NAMALWA (cell line): ENCODE measurements at regions not wholly inside any gene's neighbourhood (a gene's known extent, or its start where the extent isn't known, plus 50 kb on each side); places are given as distances from the start of the nearest gene placed in this dataset.

Experiments used
- DNase-seq: peaks from one replicate; pipeline ENCODE4 v3.0.0-alpha.2; 2015; ENCODE audit warnings: low spot score

DNA sequence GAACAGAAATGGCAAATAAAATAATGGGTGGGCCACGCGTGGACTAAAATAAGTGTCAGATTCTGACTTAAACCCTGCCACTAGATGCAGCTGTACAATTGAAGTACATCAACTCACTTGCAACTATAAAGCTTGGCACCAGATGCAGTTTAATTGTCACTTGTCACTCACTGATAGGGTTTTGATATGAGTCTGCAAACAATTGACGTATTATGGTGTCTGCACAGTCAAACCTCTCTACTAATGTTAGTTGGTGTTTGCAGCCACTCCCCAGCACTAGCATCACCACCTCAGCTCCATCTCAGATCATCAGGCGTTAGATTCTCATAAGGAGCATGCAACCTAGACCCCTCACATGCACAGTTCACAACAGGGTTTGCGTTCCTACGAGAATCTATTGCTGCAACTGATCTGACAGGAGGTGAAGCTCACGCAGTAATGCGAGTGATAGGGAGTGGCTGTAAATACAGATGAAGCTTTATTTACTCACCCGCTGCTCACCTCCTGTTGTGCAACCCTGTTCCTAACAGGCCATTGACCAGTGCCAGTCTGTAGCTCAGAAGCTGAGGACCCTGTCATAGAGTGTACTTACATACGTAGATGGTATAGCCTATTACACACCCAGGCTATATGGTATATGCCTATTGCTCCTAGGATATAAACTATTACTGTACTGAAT, 72.1 kb upstream of the SEMA6A start:
- no peak for DNase-seq

DNA sequence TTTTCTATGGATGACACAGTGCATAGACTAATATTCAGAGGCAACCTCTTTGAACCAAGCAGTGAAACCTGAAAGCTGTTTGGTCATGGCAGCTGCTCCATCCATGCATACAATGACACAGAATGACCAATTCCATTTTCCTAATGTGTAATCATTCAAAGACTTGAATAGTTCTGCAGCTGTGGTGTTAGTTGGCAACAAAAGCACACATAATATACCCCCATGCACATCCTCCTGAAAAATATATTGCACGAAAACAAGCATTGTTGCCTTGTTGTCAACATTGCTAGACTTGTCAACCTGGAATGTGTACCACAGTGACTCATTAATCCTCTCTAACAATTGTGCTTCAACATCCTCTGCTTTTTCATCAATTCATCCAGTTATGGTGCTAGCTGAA, 71.0 kb upstream of the SEMA6A start:
- no peak for DNase-seq

DNA sequence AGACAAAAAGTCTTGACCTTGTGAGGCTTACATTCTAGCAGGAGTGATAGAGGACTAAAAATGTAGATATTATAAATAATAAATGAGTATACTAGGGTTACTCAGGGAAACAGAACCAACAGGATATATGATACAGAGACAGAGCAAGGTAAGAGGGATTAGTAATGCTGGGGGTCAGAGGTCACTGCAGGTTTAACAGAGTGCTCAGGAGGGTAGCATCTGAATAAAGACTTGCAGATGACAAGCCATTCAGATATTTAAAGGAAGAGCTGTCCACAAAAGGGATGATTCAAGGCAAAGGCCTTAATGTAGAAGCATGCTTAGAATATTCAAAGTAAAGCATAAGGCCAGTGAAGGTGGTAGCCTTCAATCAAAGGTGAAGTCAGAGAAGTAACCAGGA, 65.6 kb upstream of the SEMA6A start:
- no peak for DNase-seq

DNA sequence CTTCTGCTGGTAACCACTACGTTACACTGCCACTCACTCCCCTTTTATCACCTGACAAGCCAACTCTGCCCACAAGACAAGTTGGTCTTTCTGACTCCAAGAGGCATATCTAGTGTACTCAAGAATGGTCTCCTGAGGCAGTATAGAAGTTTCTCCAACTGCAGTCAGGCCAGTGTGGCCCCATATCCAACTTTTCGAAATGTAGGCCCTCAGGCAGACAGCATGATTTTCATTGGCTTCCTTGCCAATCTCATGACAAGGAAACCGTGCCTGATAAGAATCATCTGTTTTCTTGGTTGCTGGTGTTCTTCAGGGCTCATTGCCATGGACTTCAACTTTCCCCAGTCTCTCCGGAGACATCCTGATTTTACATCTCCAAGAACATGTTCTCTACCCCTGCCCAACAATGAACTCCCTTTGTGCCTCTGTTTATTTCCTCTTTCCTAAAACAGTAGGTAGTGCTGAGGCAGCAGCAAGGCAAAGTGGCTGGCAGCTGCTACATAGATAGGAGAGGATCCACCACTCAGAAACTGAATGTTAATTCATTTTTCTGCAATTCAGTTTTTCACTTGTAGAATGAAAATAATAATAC, 62.6 kb upstream of the SEMA6A start:
- DNase-seq, result no peak

DNA sequence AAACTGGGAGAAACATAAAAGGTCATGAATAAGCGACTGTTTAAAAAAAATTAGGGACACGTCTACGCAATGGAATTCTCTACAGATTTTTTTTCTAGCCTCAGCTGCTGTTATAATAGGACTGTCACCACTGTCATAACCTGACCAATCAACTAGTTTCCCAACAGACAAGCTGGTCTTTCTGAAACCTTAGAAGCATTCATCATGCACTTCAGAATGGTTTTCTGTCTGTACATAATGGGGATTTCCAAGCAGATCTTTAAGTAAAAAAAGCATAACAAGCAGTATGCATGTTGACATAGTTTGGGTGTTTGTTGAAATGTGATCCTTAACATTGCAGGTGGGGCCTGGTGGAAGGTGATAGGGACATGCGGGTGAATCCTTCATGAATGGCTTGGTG, 58.3 kb upstream of the SEMA6A start:
- DNase-seq, result no peak

DNA sequence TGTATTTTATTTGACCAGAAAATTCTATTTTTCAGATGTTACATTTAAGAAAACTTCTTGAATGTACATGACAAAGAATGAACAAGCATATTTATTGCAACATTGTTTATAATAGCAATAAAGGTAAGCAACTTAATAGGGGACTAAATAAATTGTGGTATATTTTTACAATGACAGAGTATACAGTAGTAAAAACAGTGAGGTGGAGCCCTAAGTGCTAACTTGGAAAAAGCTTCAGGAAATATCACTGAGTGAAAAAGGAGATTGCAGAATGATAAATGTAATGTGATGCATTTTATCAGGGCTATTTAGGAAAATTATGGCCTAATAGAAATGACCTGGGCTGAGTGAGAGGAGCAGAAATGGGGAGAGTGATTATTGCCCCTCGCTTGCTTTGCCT, 56.5 kb upstream of the SEMA6A start:
- no peak for DNase-seq

DNA sequence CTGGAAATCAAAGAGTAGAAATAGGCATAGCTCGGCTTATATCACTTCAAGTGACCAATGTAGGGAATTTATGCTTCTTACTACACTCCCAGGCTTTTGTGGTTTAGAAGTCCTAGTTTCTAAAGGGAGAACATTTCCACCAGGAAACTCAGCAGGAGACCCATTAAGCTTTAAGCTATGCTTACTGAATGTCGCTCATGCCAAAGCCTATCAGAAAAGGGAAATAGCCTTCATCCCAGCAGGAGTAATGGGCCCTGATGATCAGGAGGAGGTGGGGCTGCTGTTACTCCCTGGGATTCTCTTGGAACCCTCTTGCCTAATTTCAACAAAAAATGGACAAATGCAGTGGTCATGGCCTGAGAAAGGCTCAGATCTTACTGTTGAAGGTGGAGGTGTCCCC, 54.5 kb upstream of the SEMA6A start:
- DNase-seq, result no peak

DNA sequence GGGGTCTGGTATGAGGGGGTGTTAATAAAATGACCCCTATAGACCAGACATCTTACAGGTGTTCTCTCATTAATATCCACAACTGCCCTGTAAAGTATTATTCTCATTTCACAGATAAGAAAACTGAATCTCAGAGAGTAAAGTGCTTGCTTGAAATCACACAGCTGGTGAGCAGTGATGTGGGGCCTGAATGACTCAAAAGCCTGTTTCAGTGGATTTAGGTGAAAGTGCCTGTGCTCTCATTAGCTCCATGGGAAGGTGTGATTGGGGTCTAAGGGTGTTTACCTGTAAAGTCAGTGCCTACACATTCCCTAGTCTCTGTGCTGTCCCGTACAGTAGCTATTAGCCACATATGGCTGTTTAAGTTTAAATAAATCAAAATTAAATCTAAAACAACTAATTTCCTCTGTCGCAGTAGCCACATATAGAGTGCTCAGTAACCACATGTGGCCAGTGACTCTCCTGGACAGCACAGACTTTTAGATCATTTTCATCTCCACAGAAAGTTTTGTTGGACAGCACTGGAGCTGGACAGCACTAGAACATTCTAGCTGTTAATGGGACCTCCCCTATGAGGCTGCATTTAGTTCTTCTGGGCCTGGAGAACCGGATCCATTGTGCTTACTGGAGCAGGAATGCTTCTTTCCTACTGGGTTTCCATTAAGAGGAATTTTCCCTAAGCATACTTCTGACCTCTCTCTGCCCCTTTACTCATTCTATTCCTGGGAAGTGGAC, 52.5 kb upstream of the SEMA6A start:
- DNase-seq, result no peak

DNA sequence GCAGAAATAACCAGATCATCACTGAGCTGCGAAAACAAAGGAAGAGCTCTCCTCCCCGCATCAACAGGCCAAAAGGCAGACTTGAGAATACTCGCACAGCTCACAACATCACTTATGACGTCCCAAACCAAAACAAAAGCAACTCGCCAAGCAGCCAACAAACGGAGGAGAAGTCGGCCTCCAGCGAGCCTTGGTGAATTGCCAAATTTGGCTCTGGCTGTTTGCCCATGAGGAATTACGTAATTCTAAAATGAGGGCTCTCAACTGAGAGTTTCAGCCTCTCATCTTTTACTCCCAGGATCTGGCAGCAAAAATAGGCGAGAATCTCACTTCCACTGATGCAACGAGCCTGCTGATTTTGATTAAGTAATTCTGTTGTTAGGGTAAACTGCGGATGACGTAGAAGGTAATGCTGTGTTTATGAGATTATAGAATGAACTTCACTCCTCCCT, 51.7 kb upstream of the SEMA6A start:
- no peak for DNase-seq
